ENCODE measurements at regions not wholly inside any gene's neighbourhood (a gene's known extent, or its start where the extent isn't known, plus 50 kb on each side); places are given as distances from the start of the nearest gene placed in this dataset.

DNA sequence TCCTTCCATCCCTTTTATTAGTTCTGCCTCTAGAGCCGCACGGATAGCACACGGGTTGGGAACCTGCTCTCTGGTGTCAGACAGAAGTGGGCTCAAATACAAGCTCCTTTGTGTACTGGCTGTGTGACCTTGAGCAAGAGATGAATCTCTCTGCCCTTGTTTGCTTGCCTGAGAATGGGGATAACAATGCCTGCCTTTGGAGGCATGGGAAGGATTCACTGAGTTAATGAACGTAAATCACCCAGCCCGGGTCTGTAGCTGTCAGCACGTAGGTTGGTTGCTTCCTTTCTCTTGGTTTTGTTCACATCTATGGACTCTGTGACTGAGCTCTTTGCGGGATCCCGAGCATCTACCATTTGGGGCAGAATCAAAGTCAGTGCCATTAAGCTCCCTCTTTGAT lies 79.3 kb upstream of the NRXN3 start:
- FAIRE-seq (no peak), DNase-seq (ENCODE audit: insufficient read length, low spot score) (no peak)
- no peak for TF ChIP-seq SPI1 (IDR thresholded peaks at IDR 0.05; ENCODE audit: low read depth, low read length)
- TF ChIP-seq POLR2AphosphoS5 (IDR thresholded peaks at IDR 0.05; ENCODE audit: low read depth, low read length) = no peak
- no peak for TF ChIP-seq TAF1 (IDR thresholded peaks at IDR 0.05; ENCODE audit: low read depth, low read length)
- no peak for TF ChIP-seq POLR2A (IDR thresholded peaks at IDR 0.05; ENCODE audit: low read depth, low read length)
- TF ChIP-seq POU2F2 (IDR thresholded peaks at IDR 0.05; ENCODE audit: low read depth, low read length) = no peak
- no peak for TF ChIP-seq PAX5 (IDR thresholded peaks at IDR 0.05; ENCODE audit: insufficient read depth, low read length, severe bottlenecking)

DNA sequence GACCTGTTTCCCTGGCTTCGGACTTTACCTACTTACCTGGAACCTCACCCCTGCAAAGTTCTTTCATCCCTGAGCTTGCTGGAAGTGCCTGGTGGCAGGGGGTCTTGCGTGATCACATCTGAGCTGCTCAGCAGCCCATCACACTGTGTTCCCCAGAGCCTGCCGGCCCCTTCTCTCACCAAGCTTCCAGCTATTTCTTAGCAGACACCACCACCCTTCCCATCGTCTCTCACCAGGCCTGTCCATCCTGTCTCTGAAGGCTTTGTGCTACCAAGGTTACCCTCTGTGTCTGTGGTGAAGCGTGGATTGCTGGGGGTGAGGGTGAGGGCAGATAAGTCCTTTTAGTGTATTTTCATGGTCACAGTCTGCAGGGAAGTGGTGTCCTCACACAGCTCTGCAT lies 78.8 kb upstream of the NRXN3 start:
- FAIRE-seq (no peak), DNase-seq (ENCODE audit: insufficient read length, low spot score) (no peak)
- no peak for TF ChIP-seq TAF1 (IDR thresholded peaks at IDR 0.05; ENCODE audit: low read depth, low read length)
- no peak for TF ChIP-seq POLR2A (IDR thresholded peaks at IDR 0.05; ENCODE audit: low read depth, low read length)
- TF ChIP-seq POU2F2 (IDR thresholded peaks at IDR 0.05; ENCODE audit: low read depth, low read length) = no peak
- no peak for TF ChIP-seq POLR2AphosphoS5 (IDR thresholded peaks at IDR 0.05; ENCODE audit: low read depth, low read length)
- TF ChIP-seq PAX5 (IDR thresholded peaks at IDR 0.05; ENCODE audit: insufficient read depth, low read length, severe bottlenecking) = no peak
- no peak for TF ChIP-seq SPI1 (IDR thresholded peaks at IDR 0.05; ENCODE audit: low read depth, low read length)

DNA sequence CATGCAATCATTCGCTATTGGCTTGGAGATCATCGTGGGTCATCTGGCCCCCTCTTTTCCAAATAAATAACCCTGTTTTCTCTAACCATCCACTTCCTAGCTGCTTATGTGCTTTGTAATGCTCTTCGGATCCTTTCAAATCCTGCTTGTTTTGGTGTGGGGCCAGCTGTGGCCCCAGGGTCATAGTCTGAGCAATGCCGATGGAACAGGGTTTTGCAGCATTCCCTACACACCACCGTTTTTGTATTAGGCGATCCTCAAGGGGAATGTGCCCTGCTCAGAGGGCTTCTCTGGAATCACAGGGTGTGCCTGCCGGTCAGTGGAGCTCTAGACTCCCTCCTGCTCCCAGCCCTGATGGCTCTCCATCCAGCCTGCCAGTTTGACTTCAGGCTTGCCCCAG lies 78.1 kb upstream of the NRXN3 start:
- TF ChIP-seq POLR2AphosphoS5 (IDR thresholded peaks at IDR 0.05; ENCODE audit: low read depth, low read length) (no peak), POLR2A (IDR thresholded peaks at IDR 0.05; ENCODE audit: low read depth, low read length) (no peak), SPI1 (IDR thresholded peaks at IDR 0.05; ENCODE audit: low read depth, low read length) (no peak)
- FAIRE-seq (no peak), DNase-seq (ENCODE audit: insufficient read length, low spot score) (no peak)

DNA sequence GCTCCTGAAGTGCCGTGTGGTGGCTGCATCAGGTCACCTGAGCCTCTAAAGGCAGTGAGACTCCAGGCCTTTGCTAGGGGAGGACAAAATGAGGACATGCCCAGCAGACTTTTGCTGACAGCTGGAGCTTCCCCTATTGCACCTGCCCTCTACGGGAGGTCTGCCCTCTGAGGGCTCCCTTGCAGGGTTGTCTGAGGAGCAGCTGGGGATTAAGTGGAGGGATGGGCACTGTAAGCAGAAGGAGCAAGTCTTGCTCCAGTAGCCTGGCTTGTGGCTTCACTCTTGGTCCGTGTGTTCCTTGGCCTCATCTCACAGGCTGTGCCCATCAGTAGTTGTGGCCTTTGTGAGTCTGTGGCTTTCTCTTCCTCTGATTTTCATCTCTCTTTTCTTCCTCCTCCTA lies 66.9 kb upstream of the NRXN3 start:
- DNase-seq (ENCODE audit: insufficient read length, low spot score) (no peak), FAIRE-seq (no peak)
- TF ChIP-seq TAF1 (IDR thresholded peaks at IDR 0.05; ENCODE audit: low read depth, low read length) (no peak), POU2F2 (IDR thresholded peaks at IDR 0.05; ENCODE audit: low read depth, low read length) (no peak), POLR2A (IDR thresholded peaks at IDR 0.05; ENCODE audit: low read depth, low read length) (no peak), PAX5 (IDR thresholded peaks at IDR 0.05; ENCODE audit: insufficient read depth, low read length, severe bottlenecking) (no peak), SPI1 (IDR thresholded peaks at IDR 0.05; ENCODE audit: low read depth, low read length) (no peak), POLR2AphosphoS5 (IDR thresholded peaks at IDR 0.05; ENCODE audit: low read depth, low read length) (no peak)

DNA sequence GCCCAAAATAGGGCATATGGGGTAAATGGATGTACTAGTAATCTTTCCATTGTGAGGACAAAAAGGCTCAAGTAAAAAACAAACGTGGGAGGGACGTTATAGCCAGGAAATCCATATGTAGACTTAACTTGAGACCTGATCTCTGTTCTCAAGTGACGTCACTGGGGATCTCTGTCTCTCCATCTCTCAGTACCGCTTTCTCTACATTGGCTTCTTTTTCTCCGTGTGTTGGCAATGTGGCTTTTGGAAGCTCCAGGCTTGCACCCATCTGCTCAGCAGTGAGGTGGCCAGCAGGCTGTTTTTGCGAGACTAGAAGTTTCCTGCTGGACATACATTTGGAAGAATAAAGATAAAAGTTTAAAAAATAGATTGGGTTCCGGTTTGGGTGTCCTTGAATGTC lies 66.0 kb upstream of the NRXN3 start:
- FAIRE-seq = no peak
- TF ChIP-seq SPI1 (IDR thresholded peaks at IDR 0.05; ENCODE audit: low read depth, low read length) (no peak), PAX5 (IDR thresholded peaks at IDR 0.05; ENCODE audit: insufficient read depth, low read length, severe bottlenecking) (no peak), TAF1 (IDR thresholded peaks at IDR 0.05; ENCODE audit: low read depth, low read length) (no peak), POLR2A (IDR thresholded peaks at IDR 0.05; ENCODE audit: low read depth, low read length) (no peak), POU2F2 (IDR thresholded peaks at IDR 0.05; ENCODE audit: low read depth, low read length) (no peak), POLR2AphosphoS5 (IDR thresholded peaks at IDR 0.05; ENCODE audit: low read depth, low read length) (no peak)
- DNase-seq (ENCODE audit: insufficient read length, low spot score) = no peak

DNA sequence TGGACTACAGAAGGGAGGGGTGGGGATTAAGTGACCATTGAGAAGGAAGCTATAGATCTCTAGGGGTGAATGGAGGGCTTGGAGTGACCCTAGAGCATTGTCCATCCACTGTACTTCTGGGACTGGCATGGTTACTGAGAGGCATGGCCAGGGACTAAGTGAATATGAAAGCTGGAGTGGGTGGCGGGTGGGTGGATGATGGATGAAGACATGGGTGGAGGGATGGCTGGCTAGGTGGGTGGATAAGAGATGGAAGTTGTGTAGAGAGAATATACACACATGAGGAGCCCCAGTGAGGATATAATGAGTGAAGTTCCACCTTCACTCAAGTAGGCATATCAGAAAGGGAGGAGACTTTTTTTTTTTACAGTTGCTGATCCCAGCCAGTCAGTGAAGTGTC lies 65.5 kb upstream of the NRXN3 start:
- FAIRE-seq = no peak
- TF ChIP-seq POU2F2 (IDR thresholded peaks at IDR 0.05; ENCODE audit: low read depth, low read length) (no peak), TAF1 (IDR thresholded peaks at IDR 0.05; ENCODE audit: low read depth, low read length) (no peak), POLR2A (IDR thresholded peaks at IDR 0.05; ENCODE audit: low read depth, low read length) (no peak), POLR2AphosphoS5 (IDR thresholded peaks at IDR 0.05; ENCODE audit: low read depth, low read length) (no peak), PAX5 (IDR thresholded peaks at IDR 0.05; ENCODE audit: insufficient read depth, low read length, severe bottlenecking) (no peak), SPI1 (IDR thresholded peaks at IDR 0.05; ENCODE audit: low read depth, low read length) (no peak)
- DNase-seq (ENCODE audit: insufficient read length, low spot score) = no peak

DNA sequence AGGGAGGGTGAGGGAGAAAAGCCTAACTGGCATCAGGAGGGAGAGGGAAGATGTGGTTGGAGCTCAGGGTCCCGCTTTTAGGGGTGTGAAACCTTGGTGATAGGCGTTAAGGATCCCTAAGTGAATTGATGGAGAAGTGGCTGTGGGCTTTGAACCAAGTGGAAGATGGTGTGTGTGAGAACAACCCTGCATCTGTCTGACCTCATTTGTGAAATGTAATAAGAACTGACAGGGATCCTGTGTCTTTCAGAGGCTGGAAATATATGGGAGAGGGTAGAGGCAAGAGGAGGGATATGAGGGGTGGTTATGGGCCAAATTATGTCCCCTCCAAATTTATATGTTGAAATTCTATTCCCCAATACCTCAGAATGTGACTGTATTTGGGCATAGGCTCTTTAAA lies 63.8 kb upstream of the NRXN3 start:
- TF ChIP-seq TAF1 (IDR thresholded peaks at IDR 0.05; ENCODE audit: low read depth, low read length) (no peak), POU2F2 (IDR thresholded peaks at IDR 0.05; ENCODE audit: low read depth, low read length) (no peak), POLR2A (IDR thresholded peaks at IDR 0.05; ENCODE audit: low read depth, low read length) (no peak), PAX5 (IDR thresholded peaks at IDR 0.05; ENCODE audit: insufficient read depth, low read length, severe bottlenecking) (no peak), SPI1 (IDR thresholded peaks at IDR 0.05; ENCODE audit: low read depth, low read length) (no peak), POLR2AphosphoS5 (IDR thresholded peaks at IDR 0.05; ENCODE audit: low read depth, low read length) (no peak)
- DNase-seq (ENCODE audit: insufficient read length, low spot score) (no peak), FAIRE-seq (no peak)

DNA sequence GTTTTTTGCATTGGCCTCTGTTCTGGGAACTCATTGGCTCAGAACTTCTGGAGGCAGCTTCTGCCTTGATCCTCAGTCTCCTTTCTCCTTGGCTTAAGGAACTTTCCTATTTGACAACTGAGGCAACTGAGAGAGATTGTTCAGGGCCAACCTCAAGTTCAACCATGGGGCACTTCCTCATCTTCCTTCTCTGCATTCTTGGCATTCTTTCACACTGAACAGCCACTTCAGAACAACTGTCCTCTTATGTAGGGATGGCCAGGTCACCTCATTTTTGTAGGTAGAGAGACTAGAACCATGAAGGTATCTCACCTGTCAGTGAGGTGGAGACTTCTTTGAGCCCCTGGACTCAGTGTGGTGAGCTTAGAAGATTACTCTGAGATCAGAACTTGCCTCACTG lies 63.0 kb upstream of the NRXN3 start:
- no peak for TF ChIP-seq SPI1 (IDR thresholded peaks at IDR 0.05; ENCODE audit: low read depth, low read length)
- TF ChIP-seq PAX5 (IDR thresholded peaks at IDR 0.05; ENCODE audit: insufficient read depth, low read length, severe bottlenecking) = no peak
- no peak for TF ChIP-seq POU2F2 (IDR thresholded peaks at IDR 0.05; ENCODE audit: low read depth, low read length)
- TF ChIP-seq POLR2A (IDR thresholded peaks at IDR 0.05; ENCODE audit: low read depth, low read length) = no peak
- no peak for TF ChIP-seq TAF1 (IDR thresholded peaks at IDR 0.05; ENCODE audit: low read depth, low read length)
- no peak for TF ChIP-seq POLR2AphosphoS5 (IDR thresholded peaks at IDR 0.05; ENCODE audit: low read depth, low read length)
- no peak for FAIRE-seq

DNA sequence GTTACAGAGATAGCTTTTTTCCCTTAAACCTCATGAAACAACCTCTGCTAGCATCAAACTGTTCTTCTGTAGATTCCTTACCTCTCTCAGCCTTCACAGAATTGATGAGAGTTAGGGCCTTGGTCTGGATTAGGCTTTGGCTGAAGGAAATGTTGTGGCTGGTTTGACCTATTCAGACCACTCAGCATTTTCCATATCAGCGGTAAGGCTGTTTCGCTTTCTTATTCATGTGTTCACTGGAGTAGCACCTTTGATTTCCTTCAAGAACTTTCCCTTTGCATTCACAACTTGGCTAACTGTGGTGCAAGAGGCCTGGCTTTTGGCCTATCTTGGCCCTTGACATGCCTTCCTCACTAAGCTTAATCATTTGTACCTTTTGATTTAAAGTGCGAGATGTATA lies 50.7 kb upstream of the NRXN3 start:
- TF ChIP-seq PAX5 (IDR thresholded peaks at IDR 0.05; ENCODE audit: insufficient read depth, low read length, severe bottlenecking) = no peak
- TF ChIP-seq POLR2A (IDR thresholded peaks at IDR 0.05; ENCODE audit: low read depth, low read length) = no peak
- TF ChIP-seq SPI1 (IDR thresholded peaks at IDR 0.05; ENCODE audit: low read depth, low read length) = no peak
- TF ChIP-seq POLR2AphosphoS5 (IDR thresholded peaks at IDR 0.05; ENCODE audit: low read depth, low read length) = no peak
- TF ChIP-seq POU2F2 (IDR thresholded peaks at IDR 0.05; ENCODE audit: low read depth, low read length) = no peak
- no peak for TF ChIP-seq TAF1 (IDR thresholded peaks at IDR 0.05; ENCODE audit: low read depth, low read length)
- no peak for DNase-seq (ENCODE audit: insufficient read length, low spot score)
- no peak for FAIRE-seq

More for the DNA sequence above, 63.0 kb upstream of the NRXN3 start:
- no peak for DNase-seq (ENCODE audit: insufficient read length, low spot score)
